OCI-LY3 (cell line): ENCODE measurements at regions not wholly inside any gene's neighbourhood (a gene's known extent, or its start where the extent isn't known, plus 50 kb on each side); places are given as distances from the start of the nearest gene placed in this dataset.

Experiments
- H2AFZ ChIP-seq: fragments of 200-600, 300-600 bp; shearing (Covaris generic); 2 replicates; pipeline ENCODE4 v1.6.0; 2014; ENCODE audit warnings: antibody characterized with exemption, low read depth, low read length
- H3K27ac ChIP-seq: fragments of 200-600, 300-600 bp; sonication (generic); 2 replicates; pipeline ENCODE4 v1.5.1; 2014; ENCODE audit warnings: mild to moderate bottlenecking, low read length, moderate library complexity, mixed read lengths
- H3K27me3 ChIP-seq: fragments of 200-600, 300-600 bp; sonication (generic); 2 replicates; pipeline ENCODE4 v1.6.1; 2014; ENCODE audit warnings: low read depth, low read length, mixed read lengths
- H3K36me3 ChIP-seq: fragments of 200-600, 300-600 bp; sonication (generic); replicated peaks from 2 replicates; pipeline ENCODE3; 2014; ENCODE audit warnings: low read depth, low read length, mixed read lengths
- H3K4me1 ChIP-seq: fragments of 300-600, 200-600 bp; sonication (generic); 2 replicates; pipeline ENCODE4 v1.6.1; 2014; ENCODE audit warnings: low read length, mixed read lengths
- H3K4me2 ChIP-seq: fragments of 200-600, 300-600 bp; sonication (generic); 2 replicates; pipeline ENCODE4 v1.6.1; 2014; ENCODE audit warnings: low read length, mixed read lengths
- H3K4me3 ChIP-seq: fragments of 300-600, 200-600 bp; sonication (generic); 2 replicates; pipeline ENCODE4 v1.5.1; 2014; ENCODE audit warnings: antibody characterized with exemption, mild to moderate bottlenecking, low read length, moderate library complexity
- H3K79me2 ChIP-seq: fragments of 300-600, 200-600 bp; shearing (Covaris generic); 2 replicates; pipeline ENCODE4 v1.6.1; 2014; ENCODE audit warnings: mild to moderate bottlenecking, low read length, mixed read lengths
- H3K9ac ChIP-seq: fragments of 300-600, 200-600 bp; shearing (Covaris generic); 2 replicates; pipeline ENCODE4 v1.6.0; 2014; ENCODE audit warnings: mild to moderate bottlenecking, low read length, moderate library complexity
- H3K9me3 ChIP-seq: fragments of 200-600, 300-600 bp; shearing (Covaris generic); 2 replicates; pipeline ENCODE4 v1.6.1; 2014; ENCODE audit warnings: low read length, mixed read lengths; ENCODE audit not compliant: insufficient read depth
- H4K20me1 ChIP-seq: fragments of 200-600, 300-600 bp; sonication (generic); 2 replicates; pipeline ENCODE4 v1.6.1; 2016; ENCODE audit warnings: low read length, mixed read lengths; ENCODE audit not compliant: insufficient read depth
- CTCF ChIP-seq: fragments of 200-600, 300-600 bp; sonication (generic); IDR thresholded peaks from 2 replicates; pipeline ENCODE4 v1.5.1; 2014; ENCODE audit warnings: antibody characterized with exemption, low read length, low read depth
- EZH2phosphoT487 ChIP-seq: fragments of 200-600 bp; shearing (Covaris generic); IDR thresholded peaks from 2 replicates; pipeline ENCODE4 v1.6.1; 2018; ENCODE audit warnings: antibody characterized with exemption, mixed run types, low read depth

GRCh38 chr12:67918441-67918840 lies 70.8 kb upstream of the IFNG-AS1 start:
- Histone ChIP-seq H3K79me2 (no peaks in the 10 kb centered on the region), H3K27me3 (peaks cover 6% of the 10 kb centered on the region; the same call in 1 of the 2 replicates), H4K20me1 (no peaks in the 10 kb centered on the region), H3K4me1 (peaks cover 11% of the 10 kb centered on the region), H3K27ac (no peak overlapping the region), H3K4me2 (no peak overlapping the region), H3K36me3 (no peaks in the 10 kb centered on the region), H3K4me3 (no peak overlapping the region), H3K9me3 (no peaks in the 10 kb centered on the region), H3K9ac (no peak overlapping the region), H2AFZ (no peak overlapping the region)
- TF ChIP-seq EZH2phosphoT487: no peak
- TF ChIP-seq CTCF: no peak

- H3K9ac ChIP-seq: no peak overlapping the region
- H4K20me1 ChIP-seq: no peaks in the 10 kb centered on the region
- no peak overlapping the region for H3K4me3 ChIP-seq
- TF ChIP-seq EZH2phosphoT487 (no peak), CTCF (no peak)
- H3K27ac ChIP-seq: no peak overlapping the region
- peaks cover 16% of the 10 kb centered on the region; the same call in 1 of the 2 replicates for H3K27me3 ChIP-seq
- no peaks in the 10 kb centered on the region for H3K9me3 ChIP-seq
- H3K79me2 ChIP-seq: no peaks in the 10 kb centered on the region
- peaks cover 11% of the 10 kb centered on the region for H3K4me1 ChIP-seq
- H3K4me2 ChIP-seq: no peak overlapping the region
- no peaks in the 10 kb centered on the region for H3K36me3 ChIP-seq
- H2AFZ ChIP-seq: no peak overlapping the region
Measured at GRCh38 chr12:67919406-67919805, 69.8 kb upstream of the IFNG-AS1 start.

- H3K36me3 ChIP-seq: no peaks in the 10 kb centered on the region
- H3K27me3 ChIP-seq: peaks cover 16% of the 10 kb centered on the region; the same call in 1 of the 2 replicates
- H3K79me2 ChIP-seq: no peaks in the 10 kb centered on the region
- no peak overlapping the region for H2AFZ ChIP-seq
- no peaks in the 10 kb centered on the region for H3K9me3 ChIP-seq
- no peak overlapping the region for H3K4me3 ChIP-seq
- H3K4me2 ChIP-seq: no peak overlapping the region
- no peak overlapping the region for H3K27ac ChIP-seq
- H3K9ac ChIP-seq: no peak overlapping the region
- no peak for TF ChIP-seq CTCF
- no peak for TF ChIP-seq EZH2phosphoT487
- H4K20me1 ChIP-seq: no peaks in the 10 kb centered on the region
- peaks cover 11% of the 10 kb centered on the region for H3K4me1 ChIP-seq
Measured at GRCh38 chr12:67920413-67920812, 68.8 kb upstream of the IFNG-AS1 start.

DNA sequence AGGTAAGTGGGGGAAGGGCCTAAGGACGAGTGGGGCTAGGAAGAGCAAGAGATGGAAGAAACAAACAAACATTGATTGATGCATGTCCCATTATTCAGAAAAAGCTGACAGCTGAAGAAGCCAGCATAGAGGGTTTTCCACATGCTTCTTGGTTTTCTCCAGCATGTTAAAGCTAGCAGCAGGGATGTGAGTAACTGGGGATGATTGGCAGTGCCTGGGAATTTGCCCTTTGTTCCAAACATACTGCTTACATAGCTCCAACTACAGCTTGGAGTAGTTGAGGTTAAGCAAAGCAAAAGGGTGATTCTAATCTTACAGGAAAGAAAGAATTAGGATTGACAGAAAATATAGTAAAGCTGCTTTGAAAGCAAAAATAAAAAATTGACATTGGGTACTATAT lies 68.0 kb upstream of the IFNG-AS1 start:
- Histone ChIP-seq H3K9ac (no peak overlapping the region), H4K20me1 (no peaks in the 10 kb centered on the region), H3K4me2 (no peak overlapping the region), H2AFZ (no peak overlapping the region), H3K9me3 (no peaks in the 10 kb centered on the region), H3K4me3 (no peak overlapping the region), H3K27me3 (peaks cover 15% of the 10 kb centered on the region; the same call in 1 of the 2 replicates), H3K4me1 (peaks cover 11% of the 10 kb centered on the region), H3K79me2 (no peaks in the 10 kb centered on the region), H3K36me3 (no peaks in the 10 kb centered on the region), H3K27ac (no peak overlapping the region)
- TF ChIP-seq CTCF: no peak
- no peak for TF ChIP-seq EZH2phosphoT487
